ENCODE measurements at regions not wholly inside any gene's neighbourhood (a gene's known extent, or its start where the extent isn't known, plus 50 kb on each side); places are given as distances from the start of the nearest gene placed in this dataset.

DNA sequence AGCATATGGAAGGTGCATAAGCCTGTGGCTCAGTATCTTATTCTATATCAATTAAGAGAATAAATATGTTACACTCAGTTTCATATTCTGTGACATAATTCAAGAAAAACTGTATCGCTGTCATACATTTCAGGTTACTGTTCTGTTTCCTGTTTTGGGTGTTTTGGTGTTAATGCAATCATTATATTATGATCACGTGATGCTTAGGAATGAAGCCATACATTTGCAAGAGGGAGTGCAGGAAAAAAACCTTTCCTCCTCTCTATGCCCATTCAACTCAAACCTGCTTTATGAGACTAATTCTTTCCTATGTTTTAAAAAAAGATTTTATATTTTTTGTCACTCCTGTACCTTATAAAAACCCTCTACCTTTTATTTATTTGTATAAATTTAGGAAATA lies 120.8 kb upstream of the DDX18 start:
- Mint-ChIP-seq H3K9me3 (peaks cover 3% of the 10 kb centered on the region), H3K4me1 (peaks cover 7% of the 10 kb centered on the region), H3K36me3 (ENCODE audit: low read depth) (no peaks in the 10 kb centered on the region), H3K27me3 (ENCODE audit: low read depth) (no peaks in the 10 kb centered on the region), H3K27ac (ENCODE audit: unreplicated experiment) (no peak overlapping the region), H3K4me3 (no peak overlapping the region)
- TF ChIP-seq CTCF (conservative IDR thresholded peaks at IDR 0.05): no peak
- no peak for DNase-seq (ENCODE audit: low read depth, low spot score)

DNA sequence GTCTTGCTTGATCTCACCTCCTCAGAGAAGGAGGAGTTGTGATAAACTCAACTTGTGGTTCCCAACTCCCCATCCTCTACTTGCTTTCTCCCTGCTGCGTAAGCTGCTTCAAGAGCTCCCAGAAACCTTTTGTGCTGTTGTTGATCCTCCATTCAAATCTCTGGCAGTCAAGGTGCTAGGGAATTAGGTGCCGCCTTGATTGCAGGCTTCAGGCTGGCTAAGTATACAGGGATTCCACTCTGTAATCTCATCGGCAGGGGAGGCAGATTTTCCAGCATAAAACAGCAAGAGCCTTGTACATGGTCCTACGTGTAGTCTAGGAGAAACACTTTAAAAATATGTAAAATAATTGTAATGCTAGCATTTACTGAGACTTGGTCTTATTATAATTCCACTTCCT lies 116.2 kb upstream of the DDX18 start:
- no peaks in the 10 kb centered on the region for H3K4me1 Mint-ChIP-seq
- no peaks in the 10 kb centered on the region for H3K36me3 Mint-ChIP-seq (ENCODE audit: low read depth)
- no peak for DNase-seq (ENCODE audit: low read depth, low spot score)
- H3K4me3 Mint-ChIP-seq: no peak overlapping the region
- peaks cover 3% of the 10 kb centered on the region for H3K9me3 Mint-ChIP-seq
- TF ChIP-seq CTCF (conservative IDR thresholded peaks at IDR 0.05): no peak
- no peaks in the 10 kb centered on the region for H3K27me3 Mint-ChIP-seq (ENCODE audit: low read depth)
- H3K27ac Mint-ChIP-seq (ENCODE audit: unreplicated experiment): no peak overlapping the region

DNA sequence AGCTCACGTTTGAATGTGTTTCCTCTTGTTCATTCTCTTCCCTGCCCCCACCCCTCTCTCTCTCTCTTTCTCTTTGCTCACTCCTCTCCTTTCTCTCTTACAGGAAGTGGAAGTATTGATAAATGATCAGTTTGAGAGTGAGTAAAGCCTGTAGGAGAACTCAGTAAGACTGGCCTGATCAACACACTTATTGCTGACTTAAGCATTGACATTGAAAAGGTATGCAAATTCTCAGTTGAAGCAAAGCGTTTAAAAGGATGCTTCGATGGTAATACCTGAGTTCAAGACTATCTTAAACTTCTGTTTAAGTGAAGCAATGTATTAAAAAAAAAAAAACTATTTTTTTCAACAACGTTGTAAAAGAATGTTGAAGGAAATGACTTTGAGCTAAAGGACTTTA lies 115.7 kb upstream of the DDX18 start:
- Mint-ChIP-seq H3K27me3 (ENCODE audit: low read depth) (no peaks in the 10 kb centered on the region), H3K36me3 (ENCODE audit: low read depth) (no peaks in the 10 kb centered on the region), H3K9me3 (peaks cover 3% of the 10 kb centered on the region), H3K4me1 (no peaks in the 10 kb centered on the region), H3K27ac (ENCODE audit: unreplicated experiment) (no peak overlapping the region), H3K4me3 (no peak overlapping the region)
- TF ChIP-seq CTCF (conservative IDR thresholded peaks at IDR 0.05): no peak
- no peak for DNase-seq (ENCODE audit: low read depth, low spot score)

- no peak for TF ChIP-seq CTCF (conservative IDR thresholded peaks at IDR 0.05)
- Mint-ChIP-seq H3K9me3 (peaks cover 3% of the 10 kb centered on the region), H3K4me3 (no peak overlapping the region)
Observed at GRCh38 chr2:117700471-117700870, 114.0 kb upstream of the DDX18 start.

GRCh38 chr2:117701365-117701764 lies 113.1 kb upstream of the DDX18 start:
- no peaks in the 10 kb centered on the region for H3K27me3 Mint-ChIP-seq (ENCODE audit: low read depth)
- no peak for DNase-seq (ENCODE audit: low read depth, low spot score)
- H3K9me3 Mint-ChIP-seq: no peaks in the 10 kb centered on the region
- no peak for TF ChIP-seq CTCF (conservative IDR thresholded peaks at IDR 0.05)
- H3K36me3 Mint-ChIP-seq (ENCODE audit: low read depth): no peaks in the 10 kb centered on the region
- H3K27ac Mint-ChIP-seq (ENCODE audit: unreplicated experiment): no peak overlapping the region
- H3K4me3 Mint-ChIP-seq: no peak overlapping the region
- H3K4me1 Mint-ChIP-seq: no peaks in the 10 kb centered on the region

More at GRCh38 chr2:117700471-117700870, 114.0 kb upstream of the DDX18 start:
- Mint-ChIP-seq H3K36me3 (ENCODE audit: low read depth) (no peaks in the 10 kb centered on the region), H3K27me3 (ENCODE audit: low read depth) (no peaks in the 10 kb centered on the region), H3K27ac (ENCODE audit: unreplicated experiment) (no peak overlapping the region), H3K4me1 (no peaks in the 10 kb centered on the region)
- no peak for DNase-seq (ENCODE audit: low read depth, low spot score)

GRCh38 chr2:117702098-117702497 lies 112.4 kb upstream of the DDX18 start:
- Mint-ChIP-seq H3K36me3 (ENCODE audit: low read depth) (no peaks in the 10 kb centered on the region), H3K27ac (ENCODE audit: unreplicated experiment) (no peak overlapping the region), H3K27me3 (ENCODE audit: low read depth) (no peaks in the 10 kb centered on the region), H3K4me3 (no peak overlapping the region), H3K4me1 (no peaks in the 10 kb centered on the region), H3K9me3 (no peaks in the 10 kb centered on the region)
- TF ChIP-seq CTCF (conservative IDR thresholded peaks at IDR 0.05): no peak
- DNase-seq (ENCODE audit: low read depth, low spot score): no peak
